Loucy (cell line): ENCODE measurements at regions not wholly inside any gene's neighbourhood (a gene's known extent, or its start where the extent isn't known, plus 50 kb on each side); places are given as distances from the start of the nearest gene placed in this dataset.

Source experiments
- EZH2phosphoT487 ChIP-seq: fragments of 200-600 bp; IDR thresholded peaks from 2 replicates; pipeline ENCODE4 v1.6.1; 2018; ENCODE audit warnings: antibody characterized with exemption, mild to moderate bottlenecking, moderate library complexity, borderline replicate concordance
- TF ChIP-seq, protein P1 (sequence below): fragments of 200-600 bp; sonication (generic); conservative IDR thresholded peaks from 2 replicates; pipeline ENCODE4 v1.5.1; 2014; ENCODE audit warnings: mild to moderate bottlenecking, antibody characterized with exemption, low read length

DNA sequence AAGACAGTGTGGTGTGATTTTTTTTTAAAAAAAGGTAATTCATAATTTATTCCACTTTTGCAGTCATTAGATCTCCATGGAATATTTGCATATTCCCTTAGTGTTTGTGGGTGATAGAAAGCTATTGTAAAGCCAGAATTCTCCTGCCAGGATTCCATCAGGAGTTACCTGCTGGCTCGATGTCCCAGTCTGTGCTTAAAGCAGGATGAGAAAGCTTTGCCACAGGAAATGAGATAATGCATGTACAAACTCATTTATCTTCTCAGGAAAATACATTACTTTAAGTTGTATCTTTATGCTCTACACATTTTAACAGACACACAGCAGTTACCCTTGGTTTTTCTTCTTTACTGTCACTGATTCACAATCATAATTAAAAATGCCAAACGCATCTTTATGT lies 553.0 kb downstream of the CD109 start:
- TF ChIP-seq, protein P1, sequence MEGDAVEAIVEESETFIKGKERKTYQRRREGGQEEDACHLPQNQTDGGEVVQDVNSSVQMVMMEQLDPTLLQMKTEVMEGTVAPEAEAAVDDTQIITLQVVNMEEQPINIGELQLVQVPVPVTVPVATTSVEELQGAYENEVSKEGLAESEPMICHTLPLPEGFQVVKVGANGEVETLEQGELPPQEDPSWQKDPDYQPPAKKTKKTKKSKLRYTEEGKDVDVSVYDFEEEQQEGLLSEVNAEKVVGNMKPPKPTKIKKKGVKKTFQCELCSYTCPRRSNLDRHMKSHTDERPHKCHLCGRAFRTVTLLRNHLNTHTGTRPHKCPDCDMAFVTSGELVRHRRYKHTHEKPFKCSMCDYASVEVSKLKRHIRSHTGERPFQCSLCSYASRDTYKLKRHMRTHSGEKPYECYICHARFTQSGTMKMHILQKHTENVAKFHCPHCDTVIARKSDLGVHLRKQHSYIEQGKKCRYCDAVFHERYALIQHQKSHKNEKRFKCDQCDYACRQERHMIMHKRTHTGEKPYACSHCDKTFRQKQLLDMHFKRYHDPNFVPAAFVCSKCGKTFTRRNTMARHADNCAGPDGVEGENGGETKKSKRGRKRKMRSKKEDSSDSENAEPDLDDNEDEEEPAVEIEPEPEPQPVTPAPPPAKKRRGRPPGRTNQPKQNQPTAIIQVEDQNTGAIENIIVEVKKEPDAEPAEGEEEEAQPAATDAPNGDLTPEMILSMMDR, result no peak
- no peak for TF ChIP-seq EZH2phosphoT487
